HepG2 (cell line): ENCODE measurements at regions not wholly inside any gene's neighbourhood (a gene's known extent, or its start where the extent isn't known, plus 50 kb on each side); places are given as distances from the start of the nearest gene placed in this dataset.

ENCODE experiments used
- EZH2 ChIP-seq: conservative IDR thresholded peaks from 2 replicates; pipeline ENCODE4 v1.6.1; 2012; ENCODE audit warnings: mild to moderate bottlenecking, low read depth, low read length, moderate library complexity
- HCFC1 ChIP-seq: fragments of 150-350 bp; IDR thresholded peaks from 2 replicates; pipeline ENCODE4 v1.6.1; 2014; ENCODE audit warnings: low read depth, low read length
- MAFK ChIP-seq, 2 experiments: IDR thresholded peaks in 1 of 2; conservative IDR thresholded peaks in 1 of 2; 2 replicates each; pipeline ENCODE4 v1.6.1; 2011; ENCODE audit warnings: improper control_type of control experiment in 2 of 2, low read length in 2 of 2
- POLR2A ChIP-seq, 2 experiments: IDR thresholded peaks; 2 replicates each; pipeline ENCODE4 v1.6.1; 2011; ENCODE audit warnings: low read depth in 2 of 2, low read length in 2 of 2, mild to moderate bottlenecking in 1 of 2, moderate library complexity in 1 of 2; ENCODE audit not compliant: insufficient read depth in 1 of 2
- SNAPC5 ChIP-seq: sonication (generic); formaldehyde crosslinking; IDR thresholded peaks from 2 replicates; pipeline ENCODE4 v1.8.1; 2023; ENCODE audit warnings: mild to moderate bottlenecking, missing genetic modification reagents, borderline replicate concordance
- ZNF263 ChIP-seq: sonication (generic); formaldehyde crosslinking; IDR thresholded peaks from 2 replicates; pipeline ENCODE4 v1.4.0; 2020; ENCODE audit warnings: missing genetic modification reagents
- ZNF329 ChIP-seq: sonication (generic); formaldehyde crosslinking; IDR thresholded peaks from 2 replicates; pipeline ENCODE4 v1.9.0; 2021; ENCODE audit warnings: low read depth, mild to moderate bottlenecking, missing genetic modification reagents
- ZNF563 ChIP-seq: sonication (generic); formaldehyde crosslinking; IDR thresholded peaks from 2 replicates; pipeline ENCODE4 v1.8.0; 2022; ENCODE audit warnings: mild to moderate bottlenecking, moderate library complexity, missing genetic modification reagents
- ZNF784 ChIP-seq: sonication (generic); formaldehyde crosslinking; IDR thresholded peaks from 2 replicates; pipeline ENCODE4 v1.5.1; 2020; ENCODE audit warnings: missing genetic modification reagents, mild to moderate bottlenecking, borderline replicate concordance

- TF ChIP-seq ZNF263 (CRISPR knock-in tag) (no peak), ZNF329 (CRISPR knock-in tag) (no peak), SNAPC5 (no peak), ZNF784 (CRISPR knock-in tag) (no peak), HCFC1 (no peak), MAFK (conservative IDR thresholded peaks at IDR 0.05 in 1 of 2, IDR thresholded peaks at IDR 0.05 in 1 of 2; ENCODE audit: low read length in 2 of 2) (no peak), EZH2 (no peak), ZNF563 (no peak), POLR2A (IDR thresholded peaks at IDR 0.05; ENCODE audit: insufficient read depth in 1 of 2, low read depth in 2 of 2, low read length in 2 of 2) (no peak)
These were observed 479.3 kb downstream of the GLRX3 start for GRCh38 chr10:130615457-130615856.
